ENCODE measurements at regions not wholly inside any gene's neighbourhood (a gene's known extent, or its start where the extent isn't known, plus 50 kb on each side); places are given as distances from the start of the nearest gene placed in this dataset.
"Not testable (repeated sequence)": the region's sequence is repeated elsewhere in the genome, so short reads cannot be mapped to it uniquely, and the experiment has no call there.

- TF ChIP-seq CTCF, POLR2A (IDR thresholded peaks at IDR 0.05): not testable (repeated sequence)
These were observed 366.0 kb downstream of the DNAH5 start for GRCh38 chr5:13578311-13579039.

All from breast epithelium (tissue), 3 donors.